HepG2 (cell line): ENCODE measurements at regions not wholly inside any gene's neighbourhood (a gene's known extent, or its start where the extent isn't known, plus 50 kb on each side); places are given as distances from the start of the nearest gene placed in this dataset.

ENCODE experiments used
- ATAC-seq: fragments of 200-7000 bp; cut with Tn5 transposase; 3 replicates; pipeline ENCODE4 v1.9.1; 2020; ENCODE audit warnings: mild to moderate bottlenecking, moderate library complexity
- BruUV-seq: library from RNA; stranded (reverse); fragments of 400-500 nt; replicated peaks from 2 replicates; lab custom pipeline; 2021; lab: Mats Ljungman, UMichigan
- CTCF ChIA-PET: fragments of 300-600 bp; formaldehyde crosslinking; extraction: SDS; loops from one replicate; lab custom pipeline; 2021; ENCODE audit warnings: low total read pairs, inconsistent platforms, low intra/inter-chr PET ratio; lab: Yijun Ruan, JAX
- POLR2A ChIA-PET: fragments of 350-600 bp; sonication (Branson Sonifier 250); formaldehyde crosslinking; loops from one replicate; lab custom pipeline; 2020; ENCODE audit warnings: antibody characterized with exemption, inconsistent platforms; lab: Yijun Ruan, JAX
- DNase-seq: peaks from one replicate; pipeline ENCODE4 v3.0.0-alpha.2; 2015; ENCODE audit warnings: low spot score
- FAIRE-seq: peaks from 3 replicates; lab custom pipeline; 2011; peaks lifted over from hg19 to GRCh38; lab: Jason Lieb, UNC
- H2AFZ ChIP-seq: one replicate; pipeline ENCODE4 v1.6.1; 2011; ENCODE audit warnings: low read length, inconsistent platforms
- H3K27ac ChIP-seq: fragments of 300-600 bp; 3 replicates; pipeline ENCODE4 v1.8.0; 2011; ENCODE audit warnings: mixed run types, mild to moderate bottlenecking, mixed read lengths, low read length, inconsistent platforms; ENCODE audit not compliant: insufficient read depth; ENCODE audit errors: extremely low read length
- H3K27me3 ChIP-seq, 2 experiments: fragments of 200-600 bp in 1 of 2; 2 replicates in 1 of 2; 3 replicates in 1 of 2; pipeline versions ENCODE4 v1.6.0 to v1.8.0; 2011; ENCODE audit warnings: low read length in 2 of 2, mild to moderate bottlenecking in 2 of 2, moderate library complexity in 2 of 2, inconsistent platforms in 1 of 2; ENCODE audit not compliant: insufficient read depth in 2 of 2, control insufficient read depth in 1 of 2
- H3K36me3 ChIP-seq, 2 experiments: fragments of 200-600 bp in 1 of 2; replicated peaks in 1 of 2; 2 replicates in 1 of 2; 3 replicates in 1 of 2; pipeline versions ENCODE4 v1.5.1 to v1.8.0; 2011; ENCODE audit warnings: low read length in 2 of 2, inconsistent platforms in 1 of 2; ENCODE audit not compliant: insufficient read depth in 2 of 2, control insufficient read depth in 1 of 2
- H3K4me1 ChIP-seq: 2 replicates; pipeline ENCODE4 v1.5.1; 2012; ENCODE audit warnings: low read length, inconsistent platforms; ENCODE audit not compliant: insufficient read depth
- H3K4me2 ChIP-seq: 2 replicates; pipeline ENCODE4 v1.6.0; 2011; ENCODE audit warnings: low read depth, low read length, inconsistent platforms
- H3K4me3 ChIP-seq, 3 experiments: fragments of 200-600 bp in 1 of 3; sonication (generic), shearing (Covaris generic) in 1 of 3; replicated peaks in 1 of 3; 2 replicates each; pipeline ENCODE4 v1.5.1; 2011 to 2016; ENCODE audit warnings: low read length in 3 of 3, inconsistent platforms in 2 of 3, low read depth in 2 of 3, mild to moderate bottlenecking in 2 of 3, control low read depth in 1 of 3, mixed read lengths in 1 of 3; ENCODE audit not compliant: insufficient read depth in 1 of 3
- H3K79me2 ChIP-seq: one replicate; pipeline ENCODE4 v1.6.1; 2011; ENCODE audit warnings: low read length, inconsistent platforms; ENCODE audit not compliant: insufficient read depth
- H3K9ac ChIP-seq: 2 replicates; pipeline ENCODE4 v1.6.0; 2011; ENCODE audit warnings: mild to moderate bottlenecking, low read depth, low read length, inconsistent platforms; ENCODE audit not compliant: insufficient read depth
- H3K9me3 ChIP-seq: 2 replicates; pipeline ENCODE4 v1.5.1; 2012; ENCODE audit warnings: mild to moderate bottlenecking, low read length
- H4K20me1 ChIP-seq: 2 replicates; pipeline ENCODE4 v1.6.0; 2011; ENCODE audit warnings: inconsistent platforms, mild to moderate bottlenecking, low read length, moderate library complexity; ENCODE audit not compliant: insufficient read depth
- FIP1L1 ChIP-seq: fragments of 200-400 bp; formaldehyde crosslinking; IDR thresholded peaks from 2 replicates; pipeline ENCODE4 v1.6.1; 2018; ENCODE audit warnings: low read depth, mild to moderate bottlenecking, low read length, moderate library complexity, borderline replicate concordance; ENCODE audit not compliant: insufficient read depth
- FOXA1 ChIP-seq, 2 experiments: fragments of 450-650 bp in 1 of 2; sonication (generic) in 1 of 2; formaldehyde crosslinking in 1 of 2; IDR thresholded peaks; 2 replicates each; pipeline versions ENCODE4 v1.4.0 to v1.6.1; 2016 to 2020; ENCODE audit warnings: missing genetic modification reagents in 1 of 2
- HOXA3 ChIP-seq: sonication (generic); formaldehyde crosslinking; IDR thresholded peaks from 2 replicates; pipeline ENCODE4 v1.5.0; 2020; ENCODE audit warnings: missing genetic modification reagents
- JARID2 ChIP-seq: sonication (generic); formaldehyde crosslinking; IDR thresholded peaks from 2 replicates; pipeline ENCODE4 v1.8.1; 2023; ENCODE audit warnings: missing genetic modification reagents, inconsistent platforms; ENCODE audit not compliant: insufficient replicate concordance
- KDM5A ChIP-seq: fragments of 200-600 bp; sonication (generic); IDR thresholded peaks from 2 replicates; pipeline ENCODE4 v1.7.0; 2018; ENCODE audit warnings: antibody characterized with exemption, mild to moderate bottlenecking, low read length, borderline replicate concordance
- MTERF4 ChIP-seq: sonication (generic); formaldehyde crosslinking; IDR thresholded peaks from 2 replicates; pipeline ENCODE4 v1.8.0; 2023; ENCODE audit warnings: mild to moderate bottlenecking, missing genetic modification reagents
- MYPOP ChIP-seq: sonication (generic); formaldehyde crosslinking; IDR thresholded peaks from 2 replicates; pipeline ENCODE4 v1.8.1; 2023; ENCODE audit warnings: mild to moderate bottlenecking, moderate library complexity, missing genetic modification reagents
- RFX3 ChIP-seq: IDR thresholded peaks from 2 replicates; pipeline ENCODE4 v1.6.1; 2016; ENCODE audit warnings: missing biosample characterization, missing genetic modification reagents
- TBX2 ChIP-seq: sonication (generic); formaldehyde crosslinking; IDR thresholded peaks from 2 replicates; pipeline ENCODE4 v1.5.0; 2020; ENCODE audit warnings: missing genetic modification reagents, mild to moderate bottlenecking, borderline replicate concordance
- ZNF407 ChIP-seq: sonication (generic); formaldehyde crosslinking; IDR thresholded peaks from one replicate; pipeline ENCODE4 v1.5.1; 2020; ENCODE audit warnings: mild to moderate bottlenecking, missing genetic modification reagents; ENCODE audit errors: not compliant biosample characterization
- ZNF674 ChIP-seq: sonication (generic); formaldehyde crosslinking; IDR thresholded peaks from 2 replicates; pipeline ENCODE4 v1.5.0; 2020; ENCODE audit warnings: low read depth, mild to moderate bottlenecking, missing genetic modification reagents
- ZNF792 ChIP-seq: IDR thresholded peaks from 2 replicates; pipeline ENCODE4 v1.6.1; 2016
- WGBS: methylation state at CpG from one replicate; pipeline ENCODE4 v1.1.6; 2017; ENCODE audit warnings: low lambda C conversion rate; 5-methylcytosine and 5-hydroxymethylcytosine counted together
- in situ Hi-C: cut with HindIII; loops from 2 replicates; pipeline ENCODE4 v1.10.0; 2017; ENCODE audit warnings: low pct_unique_long_range_greater_than_20kb; ENCODE audit not compliant: extremely low pct_ligation_motif_present
- intact Hi-C: fragments of 100-400 bp; cut with micrococcal nuclease; formaldehyde crosslinking; loops from one replicate; pipeline ENCODE4 v1.10.0; 2022; ENCODE audit not compliant: unreplicated experiment

GRCh38 chrX:65034668-65035445 lies 58.6 kb upstream of the ZC4H2 start, which contains the start of gene ZC3H12B:
TSS of gene ZC3H12B (plus strand) at chrX:65034826.
- Histone ChIP-seq H3K9me3 (no peaks in the 10 kb centered on the region), H3K9ac (peak within 1 kb of the TSS; percentile 71), H3K27ac (peak within 1 kb of the TSS; percentile 77), H3K36me3 (no peaks in the 10 kb centered on the region), H3K4me1 (peaks cover 13% of the 10 kb centered on the region), H3K4me2 (peak within 1 kb of the TSS; percentile 77), H3K27me3 (no peaks in the 10 kb centered on the region; a peak in 1 of 5 replicates), H3K79me2 (no peaks in the 10 kb centered on the region), H2AFZ (peak within 1 kb of the TSS; percentile 78), H3K4me3 (peak within 1 kb of the TSS; percentile 62 to 78 (median 76)), H4K20me1 (no peaks in the 10 kb centered on the region)
- ChIA-PET POLR2A (interaction anchor here (0.8 to 2.4 kb wide), 3 partner anchors 16 to 205 kb away, joined by 3 to 17 read pairs (median 3); no protein-coding TSS in a partner anchor), CTCF (no interaction called here)
- ATAC-seq = peak; percentile 97
- FAIRE-seq = no peak
- intact Hi-C loops = loop anchor here (1.0 to 10.0 kb wide), 4 partner anchors 140 to 416 kb away; no protein-coding TSS in a partner anchor
- no TSS peak for BruUV-seq
- WGBS = 0% methylated on average over 1 of the region's 69 CpGs
- DNase-seq = peak; percentile 56
- in situ Hi-C loops = no loop called here
- TF ChIP-seq MYPOP (CRISPR knock-in tag) (peak; percentile 64; the same call in 1 of the 2 replicates), ZNF792 (peak; percentile 26; the same call in 1 of the 2 replicates), ZNF407 (CRISPR knock-in tag) (no peak), ZNF674 (CRISPR knock-in tag) (no peak), FOXA1 (IDR thresholded peaks at IDR 0.05) (no peak), FOXA1 (CRISPR knock-in tag; IDR thresholded peaks at IDR 0.05) (peak; percentile 5; the same call in 1 of the 2 replicates), RFX3 (peak; percentile 79), KDM5A (no peak), TBX2 (CRISPR knock-in tag) (peak; percentile 54; the same call in 1 of the 2 replicates), MTERF4 (CRISPR knock-in tag) (0 out of 2 replicates have a peak, but pooled peaks have one; percentile 81), FIP1L1 (no peak), JARID2 (CRISPR knock-in tag) (no peak), HOXA3 (CRISPR knock-in tag) (no peak)
